ENCODE measurements at regions not wholly inside any gene's neighbourhood (a gene's known extent, or its start where the extent isn't known, plus 50 kb on each side); places are given as distances from the start of the nearest gene placed in this dataset.

DNA sequence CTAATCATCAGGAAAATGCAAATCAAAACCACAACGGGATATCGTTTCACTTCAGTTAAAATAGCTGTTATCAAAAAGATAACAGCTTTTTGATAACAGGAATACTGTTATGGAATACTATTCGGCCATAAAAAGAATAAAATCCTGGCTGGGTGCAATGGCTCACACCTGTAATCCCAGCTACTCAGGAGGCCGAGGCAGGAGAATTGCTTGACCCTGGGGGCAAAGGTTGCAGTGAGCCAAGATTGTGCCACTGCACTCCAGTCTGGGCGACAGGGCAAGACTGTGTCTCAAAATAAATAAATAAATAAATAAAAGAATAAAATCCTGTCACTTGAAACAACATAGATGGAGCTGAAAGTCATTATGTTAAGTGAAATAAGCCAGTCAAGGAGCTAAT lies 178.1 kb upstream of the TSC22D2 start:
- TF ChIP-seq, protein P1, sequence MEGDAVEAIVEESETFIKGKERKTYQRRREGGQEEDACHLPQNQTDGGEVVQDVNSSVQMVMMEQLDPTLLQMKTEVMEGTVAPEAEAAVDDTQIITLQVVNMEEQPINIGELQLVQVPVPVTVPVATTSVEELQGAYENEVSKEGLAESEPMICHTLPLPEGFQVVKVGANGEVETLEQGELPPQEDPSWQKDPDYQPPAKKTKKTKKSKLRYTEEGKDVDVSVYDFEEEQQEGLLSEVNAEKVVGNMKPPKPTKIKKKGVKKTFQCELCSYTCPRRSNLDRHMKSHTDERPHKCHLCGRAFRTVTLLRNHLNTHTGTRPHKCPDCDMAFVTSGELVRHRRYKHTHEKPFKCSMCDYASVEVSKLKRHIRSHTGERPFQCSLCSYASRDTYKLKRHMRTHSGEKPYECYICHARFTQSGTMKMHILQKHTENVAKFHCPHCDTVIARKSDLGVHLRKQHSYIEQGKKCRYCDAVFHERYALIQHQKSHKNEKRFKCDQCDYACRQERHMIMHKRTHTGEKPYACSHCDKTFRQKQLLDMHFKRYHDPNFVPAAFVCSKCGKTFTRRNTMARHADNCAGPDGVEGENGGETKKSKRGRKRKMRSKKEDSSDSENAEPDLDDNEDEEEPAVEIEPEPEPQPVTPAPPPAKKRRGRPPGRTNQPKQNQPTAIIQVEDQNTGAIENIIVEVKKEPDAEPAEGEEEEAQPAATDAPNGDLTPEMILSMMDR (conservative IDR thresholded peaks at IDR 0.05; ENCODE audit: low read depth, low read length): no peak
- no peak for TF ChIP-seq EZH2 (IDR thresholded peaks at IDR 0.05; ENCODE audit: borderline replicate concordance, low read depth, low read length, poor library complexity, severe bottlenecking)
